ENCODE measurements at regions not wholly inside any gene's neighbourhood (a gene's known extent, or its start where the extent isn't known, plus 50 kb on each side); places are given as distances from the start of the nearest gene placed in this dataset.

DNA sequence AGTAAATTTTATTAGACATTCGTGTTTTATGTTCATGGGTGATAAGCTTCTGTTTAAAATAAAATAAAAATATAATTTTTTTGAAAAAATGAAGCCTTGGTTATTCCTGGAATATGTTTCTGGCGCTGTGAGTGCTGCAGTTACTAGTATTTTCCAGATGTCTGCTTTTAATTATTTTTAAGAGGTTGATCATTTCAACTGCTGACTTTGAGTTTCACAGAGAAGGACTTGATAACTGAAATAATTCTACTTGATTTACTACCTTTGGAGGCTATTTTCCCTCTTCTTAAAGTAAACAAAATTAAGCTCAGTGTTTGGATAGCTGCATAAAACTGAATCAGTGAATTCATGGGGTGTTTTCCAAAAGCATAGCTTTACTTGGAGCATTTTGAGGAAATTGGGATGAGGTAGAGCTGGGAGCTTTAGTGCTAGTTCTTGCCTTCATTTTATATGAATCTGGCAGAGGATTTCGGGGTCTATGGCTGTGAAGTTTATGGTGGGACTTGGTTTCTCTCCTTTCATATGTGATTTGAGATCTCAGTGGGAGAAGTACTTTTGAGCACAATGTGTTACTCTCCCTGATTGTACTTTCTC, 666.5 kb downstream of the DCDC2C start:
- ATAC-seq (no peak), DNase-seq (no peak)
- Histone ChIP-seq H3K9me3 (peaks cover 76% of the 10 kb centered on the region), H3K36me3 (ENCODE audit: low read depth) (no peaks in the 10 kb centered on the region), H3K4me3 (no peak overlapping the region), H3K4me1 (ENCODE audit: low read depth) (no peaks in the 10 kb centered on the region)
- TF ChIP-seq, protein P1, sequence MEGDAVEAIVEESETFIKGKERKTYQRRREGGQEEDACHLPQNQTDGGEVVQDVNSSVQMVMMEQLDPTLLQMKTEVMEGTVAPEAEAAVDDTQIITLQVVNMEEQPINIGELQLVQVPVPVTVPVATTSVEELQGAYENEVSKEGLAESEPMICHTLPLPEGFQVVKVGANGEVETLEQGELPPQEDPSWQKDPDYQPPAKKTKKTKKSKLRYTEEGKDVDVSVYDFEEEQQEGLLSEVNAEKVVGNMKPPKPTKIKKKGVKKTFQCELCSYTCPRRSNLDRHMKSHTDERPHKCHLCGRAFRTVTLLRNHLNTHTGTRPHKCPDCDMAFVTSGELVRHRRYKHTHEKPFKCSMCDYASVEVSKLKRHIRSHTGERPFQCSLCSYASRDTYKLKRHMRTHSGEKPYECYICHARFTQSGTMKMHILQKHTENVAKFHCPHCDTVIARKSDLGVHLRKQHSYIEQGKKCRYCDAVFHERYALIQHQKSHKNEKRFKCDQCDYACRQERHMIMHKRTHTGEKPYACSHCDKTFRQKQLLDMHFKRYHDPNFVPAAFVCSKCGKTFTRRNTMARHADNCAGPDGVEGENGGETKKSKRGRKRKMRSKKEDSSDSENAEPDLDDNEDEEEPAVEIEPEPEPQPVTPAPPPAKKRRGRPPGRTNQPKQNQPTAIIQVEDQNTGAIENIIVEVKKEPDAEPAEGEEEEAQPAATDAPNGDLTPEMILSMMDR (IDR thresholded peaks at IDR 0.05) = no peak
- intact Hi-C loops (cut with DNase I, micrococcal nuclease) = no loop called here

DNA sequence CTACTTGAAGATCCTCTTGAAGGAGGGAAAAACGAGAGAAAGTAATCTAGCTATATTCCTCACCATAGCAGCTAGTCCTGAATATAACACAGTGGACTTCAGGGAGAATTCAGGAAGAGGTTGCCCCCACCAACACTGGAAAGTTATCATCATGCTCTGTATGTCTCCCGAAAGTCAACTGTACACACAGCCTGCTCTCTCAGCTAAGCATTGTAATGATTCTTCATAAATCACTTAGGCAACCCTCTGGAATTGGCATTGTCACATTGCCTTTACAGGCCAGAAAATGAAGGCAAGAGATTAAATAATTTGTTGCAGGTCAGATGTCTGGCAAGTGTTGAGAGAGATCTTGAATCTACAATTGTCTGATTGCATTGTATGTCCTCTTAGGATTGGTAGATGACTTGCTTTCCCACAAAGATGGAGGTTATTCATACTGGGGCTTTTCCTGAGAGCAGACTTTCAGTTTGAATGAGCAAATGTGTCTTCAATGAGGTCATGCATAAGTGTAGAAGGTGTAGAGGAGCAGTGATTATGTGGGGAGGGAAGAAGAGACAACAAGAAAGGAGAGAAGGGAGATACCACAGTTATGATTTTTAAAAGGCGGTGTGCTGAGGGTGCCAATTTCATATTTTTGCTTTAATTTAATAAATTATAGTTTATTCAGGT, 667.2 kb downstream of the DCDC2C start:
- TF ChIP-seq, protein P1 (IDR thresholded peaks at IDR 0.05) = no peak
- H3K4me1 ChIP-seq (ENCODE audit: low read depth) = no peaks in the 10 kb centered on the region
- ATAC-seq (no peak), DNase-seq (no peak)
- no peak overlapping the region for H3K4me3 ChIP-seq
- intact Hi-C loops (cut with DNase I, micrococcal nuclease) = no loop called here
- peaks cover 80% of the 10 kb centered on the region for H3K9me3 ChIP-seq
- H3K36me3 ChIP-seq (ENCODE audit: low read depth) = no peaks in the 10 kb centered on the region

DNA sequence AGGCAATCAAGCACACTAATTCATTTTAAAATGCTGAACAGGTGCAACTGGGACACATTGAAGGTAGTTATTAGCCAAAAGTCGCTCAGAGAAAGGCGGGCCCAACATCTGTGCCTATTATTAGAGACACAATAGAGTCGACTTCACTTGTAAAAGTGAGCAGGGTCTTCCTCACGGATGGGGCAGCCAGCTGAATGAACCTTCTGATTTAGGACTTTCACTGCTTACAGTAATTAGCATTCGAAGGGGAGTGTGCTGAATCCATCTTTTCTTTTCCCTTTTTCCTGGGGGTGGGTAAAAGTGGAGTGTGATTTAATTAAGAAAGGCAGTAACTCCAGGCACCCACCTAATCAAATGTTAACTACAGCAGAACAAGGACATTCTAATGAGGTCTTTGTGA, 677.7 kb downstream of the DCDC2C start:
- no peak for ATAC-seq
- TF ChIP-seq, protein P1 (IDR thresholded peaks at IDR 0.05) = no peak
- no peak for DNase-seq
- Histone ChIP-seq H3K36me3 (ENCODE audit: low read depth) (no peaks in the 10 kb centered on the region), H3K9me3 (peaks cover 58% of the 10 kb centered on the region), H3K4me3 (no peak overlapping the region), H3K4me1 (ENCODE audit: low read depth) (no peaks in the 10 kb centered on the region)
- intact Hi-C loops (cut with DNase I, micrococcal nuclease) = no loop called here

DNA sequence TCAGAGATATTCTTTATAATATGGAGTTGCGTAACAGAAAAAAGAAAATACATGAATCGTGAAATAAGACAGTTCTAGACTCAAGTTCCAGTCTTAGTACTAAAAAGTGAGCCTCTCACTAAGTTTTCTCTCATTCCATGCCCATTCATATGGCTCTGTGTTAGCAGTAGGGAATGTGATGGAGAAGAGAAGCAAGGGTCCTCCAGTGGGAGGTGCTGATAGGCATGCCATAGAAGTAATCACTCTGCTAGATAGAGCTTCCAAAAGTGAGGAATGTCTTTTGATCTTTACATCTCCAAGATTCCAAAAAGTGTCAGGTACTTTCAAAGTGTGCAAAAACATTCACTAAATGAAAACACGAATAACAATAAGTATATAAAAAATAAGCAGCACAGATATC, 678.4 kb downstream of the DCDC2C start:
- intact Hi-C loops (cut with DNase I, micrococcal nuclease) = no loop called here
- TF ChIP-seq, protein P1 (IDR thresholded peaks at IDR 0.05) = no peak
- no peaks in the 10 kb centered on the region for H3K36me3 ChIP-seq (ENCODE audit: low read depth)
- no peak for ATAC-seq
- no peak for DNase-seq
- no peaks in the 10 kb centered on the region for H3K4me1 ChIP-seq (ENCODE audit: low read depth)
- peaks cover 59% of the 10 kb centered on the region for H3K9me3 ChIP-seq
- no peak overlapping the region for H3K4me3 ChIP-seq

DNA sequence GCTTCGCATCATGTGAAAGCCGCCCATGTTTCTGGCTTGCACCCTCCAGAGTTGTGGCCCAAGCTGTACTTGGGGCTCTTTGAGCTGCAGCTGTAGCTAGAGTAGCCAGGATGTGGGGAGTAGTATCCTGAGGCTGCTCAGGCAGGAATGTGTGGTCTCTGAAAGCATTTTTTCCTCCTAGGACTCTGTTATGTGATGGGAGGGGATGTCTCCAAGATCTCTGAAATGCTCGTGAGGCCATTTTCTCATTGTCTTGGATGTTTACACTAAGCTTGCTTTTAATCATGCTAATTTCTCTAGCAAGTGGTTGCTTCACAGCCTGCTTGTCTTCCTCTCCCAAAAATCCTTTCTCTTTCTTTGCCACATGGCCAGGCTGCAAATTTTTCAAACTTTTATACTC, 687.6 kb downstream of the DCDC2C start:
- Histone ChIP-seq H3K36me3 (ENCODE audit: low read depth) (no peaks in the 10 kb centered on the region), H3K4me1 (ENCODE audit: low read depth) (no peaks in the 10 kb centered on the region), H3K9me3 (peaks cover 80% of the 10 kb centered on the region), H3K4me3 (no peak overlapping the region)
- no peak for DNase-seq
- intact Hi-C loops (cut with DNase I, micrococcal nuclease) = no loop called here
- ATAC-seq = no peak
- TF ChIP-seq, protein P1 (IDR thresholded peaks at IDR 0.05) = no peak
